ENCODE measurements at regions not wholly inside any gene's neighbourhood (a gene's known extent, or its start where the extent isn't known, plus 50 kb on each side); places are given as distances from the start of the nearest gene placed in this dataset.
A peak's percentile ranks its signal among the peaks of the same experiment; 100 is the strongest.

- no peak for TF ChIP-seq CTCF (IDR thresholded peaks at IDR 0.05; ENCODE audit: insufficient read depth, low read depth, low read length)
- H3K4me3 ChIP-seq (ENCODE audit: low read depth, low read length), result no peak overlapping the region
- no peak for DNase-seq (ENCODE audit: low read depth)
Measured at GRCh38 chr5:54908774-54909525, 76.4 kb downstream of the ESM1 start.

- H3K4me3 ChIP-seq (ENCODE audit: low read depth, low read length), result no peak overlapping the region
- peak; percentile 72 for TF ChIP-seq CTCF (IDR thresholded peaks at IDR 0.05; ENCODE audit: insufficient read depth, low read depth, low read length)
- DNase-seq (ENCODE audit: low read depth), result peak; percentile 76
Measured at GRCh38 chr5:54905942-54906537, 79.4 kb downstream of the ESM1 start.

GRCh38 chr5:54905246-54905795 lies 80.1 kb downstream of the ESM1 start:
- H3K4me3 ChIP-seq (ENCODE audit: low read depth, low read length), result no peak overlapping the region
- no peak for TF ChIP-seq CTCF (IDR thresholded peaks at IDR 0.05; ENCODE audit: insufficient read depth, low read depth, low read length)
- no peak for DNase-seq (ENCODE audit: low read depth)

GRCh38 chr5:54904425-54904824 lies 81.0 kb downstream of the ESM1 start:
- H3K4me3 ChIP-seq (ENCODE audit: low read depth, low read length), result no peak overlapping the region
- peak; percentile 64 for TF ChIP-seq CTCF (IDR thresholded peaks at IDR 0.05; ENCODE audit: insufficient read depth, low read depth, low read length)
- peak; percentile 55 for DNase-seq (ENCODE audit: low read depth)

- H3K4me3 ChIP-seq (ENCODE audit: low read depth, low read length), result no peak overlapping the region
- peak; percentile 76 for DNase-seq (ENCODE audit: low read depth)
- TF ChIP-seq CTCF (IDR thresholded peaks at IDR 0.05; ENCODE audit: insufficient read depth, low read depth, low read length), result no peak
Measured at GRCh38 chr5:54902791-54903473, 82.5 kb downstream of the ESM1 start.

GRCh38 chr5:54900984-54901725 lies 84.2 kb downstream of the ESM1 start:
- H3K4me3 ChIP-seq (ENCODE audit: low read depth, low read length), result no peak overlapping the region
- TF ChIP-seq CTCF (IDR thresholded peaks at IDR 0.05; ENCODE audit: insufficient read depth, low read depth, low read length), result no peak
- peak; percentile 93 for DNase-seq (ENCODE audit: low read depth)
